Thoracic aorta (tissue), 2 donors: ENCODE measurements at regions not wholly inside any gene's neighbourhood (a gene's known extent, or its start where the extent isn't known, plus 50 kb on each side); places are given as distances from the start of the nearest gene placed in this dataset.

Experiments used
- ATAC-seq: fragments of 150-250 bp; one replicate; pipeline ENCODE4 v1.8.0; 2017; ENCODE audit warnings: low read depth; ENCODE audit not compliant: insufficient number of reproducible peaks, low FRiP score
- DNase-seq: peaks from one replicate; pipeline ENCODE4 v3.0.0-alpha.2; 2020; ENCODE audit warnings: low spot score
- H3K27ac ChIP-seq, 2 donors: fragments of 200-600 bp; sonication (generic); 1 replicate in 1 of 2; 2 replicates in 1 of 2; pipeline ENCODE4 v1.5.1; 2016; ENCODE audit warnings: mild to moderate bottlenecking in 2 of 2, moderate library complexity in 2 of 2
- H3K27me3 ChIP-seq: fragments of 200-600 bp; sonication (generic); replicated peaks from 2 replicates; pipeline ENCODE4 v1.6.0; 2016; ENCODE audit warnings: mild to moderate bottlenecking; ENCODE audit not compliant: insufficient read depth
- H3K36me3 ChIP-seq: fragments of 200-600 bp; sonication (generic); one replicate; pipeline ENCODE4 v1.5.1; 2016
- H3K4me1 ChIP-seq, 2 donors: fragments of 200-600 bp; sonication (generic); 1 replicate in 1 of 2; 2 replicates in 1 of 2; pipeline versions ENCODE4 v1.5.1 to v1.6.0; 2016; ENCODE audit warnings: low read depth in 2 of 2, mild to moderate bottlenecking in 1 of 2; ENCODE audit not compliant: control insufficient read depth in 1 of 2
- H3K4me3 ChIP-seq: fragments of 200-600 bp; sonication (generic); 2 replicates; pipeline ENCODE4 v1.5.1; 2016; ENCODE audit warnings: mild to moderate bottlenecking
- H3K9me3 ChIP-seq: fragments of 200-600 bp; sonication (generic); 2 replicates; pipeline ENCODE4 v1.5.1; 2016
- CTCF ChIP-seq: fragments of 200-600 bp; sonication (generic); IDR thresholded peaks from one replicate; pipeline ENCODE4 v1.5.1; 2019; ENCODE audit warnings: antibody characterized with exemption

GRCh38 chr6:166223079-166223478 lies 55.4 kb upstream of the TBXT start:
- H3K27ac ChIP-seq = no peak overlapping the region
- no peaks in the 10 kb centered on the region for H3K4me1 ChIP-seq
- no peak overlapping the region for H3K4me3 ChIP-seq
- no peak for ATAC-seq
- no peak for DNase-seq
- H3K9me3 ChIP-seq = no peaks in the 10 kb centered on the region
- no peak for TF ChIP-seq CTCF
- H3K27me3 ChIP-seq = no peaks in the 10 kb centered on the region
- H3K36me3 ChIP-seq = no peaks in the 10 kb centered on the region

DNA sequence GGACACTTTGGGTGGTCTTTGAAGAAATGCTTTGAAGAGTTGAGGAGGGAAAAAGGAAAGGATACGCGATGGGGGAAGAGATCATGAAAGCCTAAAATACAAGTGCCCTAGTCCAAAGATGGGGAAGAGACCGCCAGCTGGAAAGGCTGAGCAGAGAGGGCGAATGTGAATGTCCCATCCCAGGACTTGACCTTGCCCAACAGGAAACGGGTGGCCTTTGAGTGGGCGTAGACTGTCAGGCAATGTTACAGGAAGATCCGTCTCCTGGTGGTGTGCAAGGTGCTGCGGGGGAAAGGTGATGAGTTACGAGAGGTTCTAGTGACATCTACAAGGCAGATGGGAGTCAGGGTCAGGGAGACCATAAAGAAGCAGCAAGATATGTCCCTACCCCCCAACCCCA lies 55.0 kb upstream of the TBXT start:
- Histone ChIP-seq H3K27me3 (no peaks in the 10 kb centered on the region), H3K4me3 (no peak overlapping the region), H3K4me1 (no peaks in the 10 kb centered on the region), H3K36me3 (no peaks in the 10 kb centered on the region), H3K9me3 (no peaks in the 10 kb centered on the region), H3K27ac (no peak overlapping the region)
- ATAC-seq (no peak), DNase-seq (no peak)
- no peak for TF ChIP-seq CTCF

GRCh38 chr6:166221636-166222035 lies 54.0 kb upstream of the TBXT start:
- Histone ChIP-seq H3K4me1 (no peaks in the 10 kb centered on the region), H3K4me3 (no peak overlapping the region), H3K36me3 (no peaks in the 10 kb centered on the region), H3K27ac (no peak overlapping the region), H3K9me3 (no peaks in the 10 kb centered on the region), H3K27me3 (no peaks in the 10 kb centered on the region)
- ATAC-seq (no peak), DNase-seq (no peak)
- no peak for TF ChIP-seq CTCF

DNA sequence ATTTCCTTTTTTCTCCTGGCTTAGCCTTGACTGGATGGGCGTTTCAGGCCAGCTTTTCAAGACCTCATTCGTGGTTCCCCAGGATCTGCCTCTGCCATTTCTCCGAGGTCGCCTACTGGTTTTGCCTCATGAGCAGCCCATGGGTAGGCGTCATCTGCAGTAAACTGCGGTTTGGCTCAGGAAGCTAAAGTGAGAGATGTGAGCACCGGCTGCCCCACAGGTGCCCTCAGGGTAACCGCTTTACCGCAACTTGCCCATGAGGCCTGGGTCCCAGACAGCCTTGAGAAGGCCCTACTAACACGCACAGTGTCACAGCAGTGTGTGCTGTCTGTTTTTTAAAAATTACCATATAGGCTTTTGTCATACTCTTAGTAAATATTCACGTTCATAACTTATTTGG lies 53.4 kb upstream of the TBXT start:
- no peaks in the 10 kb centered on the region for H3K27me3 ChIP-seq
- H3K9me3 ChIP-seq = no peaks in the 10 kb centered on the region
- DNase-seq = no peak
- TF ChIP-seq CTCF = no peak
- ATAC-seq = no peak
- H3K27ac ChIP-seq = no peak overlapping the region
- no peak overlapping the region for H3K4me3 ChIP-seq
- H3K4me1 ChIP-seq = no peaks in the 10 kb centered on the region
- H3K36me3 ChIP-seq = no peaks in the 10 kb centered on the region
